Mesothelial cell of epicardium (in vitro differentiated cells): ENCODE measurements at regions not wholly inside any gene's neighbourhood (a gene's known extent, or its start where the extent isn't known, plus 50 kb on each side); places are given as distances from the start of the nearest gene placed in this dataset.
A peak's percentile ranks its signal among the peaks of the same experiment; 100 is the strongest.

ENCODE experiments used
- DNase-seq, 2 experiments: peaks; one replicate each; pipeline ENCODE4 v3.0.0; 2021; ENCODE audit warnings: low spot score in 2 of 2; ENCODE audit not compliant: unreplicated experiment in 2 of 2
- H3K27ac Mint-ChIP-seq: 2 replicates; pipeline ENCODE4 v1.8.0; 2021; ENCODE audit warnings: mixed read lengths
- H3K27me3 Mint-ChIP-seq: 2 replicates; pipeline ENCODE4 v1.8.0; 2021; ENCODE audit warnings: low read depth, mixed read lengths
- H3K36me3 Mint-ChIP-seq: 2 replicates; pipeline ENCODE4 v1.8.0; 2021; ENCODE audit warnings: mixed read lengths
- H3K4me1 Mint-ChIP-seq: 2 replicates; pipeline ENCODE4 v1.8.0; 2021; ENCODE audit warnings: mixed read lengths
- H3K4me3 Mint-ChIP-seq: 2 replicates; pipeline ENCODE4 v1.8.0; 2021; ENCODE audit warnings: mild to moderate bottlenecking, moderate library complexity, mixed read lengths
- H3K9me3 Mint-ChIP-seq: 2 replicates; pipeline ENCODE4 v1.8.0; 2021; ENCODE audit warnings: mixed read lengths
- TF ChIP-seq, protein P1 (sequence below): fragments of 200-600 bp; sonication (generic); IDR thresholded peaks from one replicate; pipeline ENCODE4 v1.5.0; 2021; ENCODE audit warnings: antibody characterized with exemption; ENCODE audit not compliant: unreplicated experiment

DNA sequence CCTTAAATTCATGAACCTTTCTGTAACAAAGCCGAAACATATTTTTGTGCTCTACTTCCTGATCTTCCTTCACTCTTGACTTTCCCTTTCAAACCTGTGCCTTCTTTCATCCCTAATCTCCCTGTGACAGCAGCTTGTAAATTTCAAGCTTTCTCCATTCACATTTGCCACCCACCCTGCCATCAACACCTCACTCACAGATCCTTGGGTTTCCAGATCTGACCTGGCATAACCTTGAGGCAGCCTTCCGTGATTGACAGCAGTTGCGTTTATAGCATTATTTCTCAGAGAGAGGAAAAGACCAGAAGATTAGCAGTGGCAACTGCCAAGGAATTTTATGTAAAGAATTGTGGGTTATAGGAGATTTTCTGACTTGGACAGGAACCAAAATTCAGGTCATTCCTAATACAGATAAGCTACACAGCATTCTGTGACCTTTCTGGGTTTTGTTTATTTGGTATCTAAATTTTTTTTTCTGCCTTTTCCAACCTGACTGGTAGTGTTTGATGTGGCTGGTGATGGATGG is 260.0 kb downstream of the NR2F1-AS1 start:
- peaks cover 10% of the 10 kb centered on the region for H3K9me3 Mint-ChIP-seq
- TF ChIP-seq, protein P1, sequence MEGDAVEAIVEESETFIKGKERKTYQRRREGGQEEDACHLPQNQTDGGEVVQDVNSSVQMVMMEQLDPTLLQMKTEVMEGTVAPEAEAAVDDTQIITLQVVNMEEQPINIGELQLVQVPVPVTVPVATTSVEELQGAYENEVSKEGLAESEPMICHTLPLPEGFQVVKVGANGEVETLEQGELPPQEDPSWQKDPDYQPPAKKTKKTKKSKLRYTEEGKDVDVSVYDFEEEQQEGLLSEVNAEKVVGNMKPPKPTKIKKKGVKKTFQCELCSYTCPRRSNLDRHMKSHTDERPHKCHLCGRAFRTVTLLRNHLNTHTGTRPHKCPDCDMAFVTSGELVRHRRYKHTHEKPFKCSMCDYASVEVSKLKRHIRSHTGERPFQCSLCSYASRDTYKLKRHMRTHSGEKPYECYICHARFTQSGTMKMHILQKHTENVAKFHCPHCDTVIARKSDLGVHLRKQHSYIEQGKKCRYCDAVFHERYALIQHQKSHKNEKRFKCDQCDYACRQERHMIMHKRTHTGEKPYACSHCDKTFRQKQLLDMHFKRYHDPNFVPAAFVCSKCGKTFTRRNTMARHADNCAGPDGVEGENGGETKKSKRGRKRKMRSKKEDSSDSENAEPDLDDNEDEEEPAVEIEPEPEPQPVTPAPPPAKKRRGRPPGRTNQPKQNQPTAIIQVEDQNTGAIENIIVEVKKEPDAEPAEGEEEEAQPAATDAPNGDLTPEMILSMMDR, result no peak
- H3K36me3 Mint-ChIP-seq, result no peaks in the 10 kb centered on the region
- H3K4me1 Mint-ChIP-seq, result peaks cover 27% of the 10 kb centered on the region
- no peak for DNase-seq
- no peaks in the 10 kb centered on the region for H3K27me3 Mint-ChIP-seq
- H3K4me3 Mint-ChIP-seq, result no peak overlapping the region
- no peak overlapping the region for H3K27ac Mint-ChIP-seq

DNA sequence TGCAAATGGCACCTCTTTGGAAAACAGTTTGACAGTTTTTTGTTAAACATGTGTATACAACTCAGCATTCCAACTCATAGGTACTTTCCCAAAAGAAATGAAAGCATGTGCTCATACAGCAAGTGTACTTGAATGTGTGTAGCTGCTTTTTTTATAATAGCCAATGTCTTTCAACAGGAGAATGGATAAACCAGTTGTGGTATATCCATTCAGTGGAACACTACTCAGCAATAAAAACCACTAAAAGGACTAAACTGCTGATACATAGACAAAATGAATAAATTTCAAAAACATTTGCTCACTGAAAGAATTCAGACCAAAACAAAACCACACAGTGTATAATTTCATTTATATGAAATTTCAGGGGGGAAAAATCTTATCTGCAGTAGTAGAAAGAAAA is 267.3 kb downstream of the NR2F1-AS1 start:
- TF ChIP-seq, protein P1, result no peak
- DNase-seq, result no peak
- H3K36me3 Mint-ChIP-seq, result peaks cover 8% of the 10 kb centered on the region
- H3K4me1 Mint-ChIP-seq, result peaks cover 1% of the 10 kb centered on the region
- H3K4me3 Mint-ChIP-seq, result no peak overlapping the region
- H3K27me3 Mint-ChIP-seq, result no peaks in the 10 kb centered on the region
- H3K9me3 Mint-ChIP-seq, result peaks cover 28% of the 10 kb centered on the region
- H3K27ac Mint-ChIP-seq, result no peak overlapping the region

DNA sequence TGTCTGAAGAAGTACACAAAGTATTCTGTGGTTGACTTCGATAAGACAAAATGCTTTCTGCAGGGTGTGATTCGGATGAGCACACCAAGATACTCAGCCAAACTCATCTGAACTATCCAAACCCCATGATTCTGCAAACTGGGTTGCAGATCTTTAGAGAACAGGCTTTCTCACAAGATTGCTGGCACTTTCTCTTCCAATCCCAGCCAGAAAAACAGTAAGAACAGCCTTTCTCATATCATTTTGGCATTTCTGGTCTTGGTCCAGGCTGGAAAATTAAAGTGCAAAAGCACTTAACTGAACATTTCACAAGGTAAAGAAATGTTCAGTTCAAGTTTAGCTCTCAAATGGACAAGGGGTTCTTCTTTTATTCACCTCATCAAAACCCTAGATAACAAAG is 269.1 kb downstream of the NR2F1-AS1 start:
- TF ChIP-seq, protein P1, result no peak
- Mint-ChIP-seq H3K36me3 (peaks cover 8% of the 10 kb centered on the region), H3K27ac (no peak overlapping the region), H3K9me3 (peaks cover 24% of the 10 kb centered on the region), H3K4me1 (peaks cover 16% of the 10 kb centered on the region), H3K4me3 (no peak overlapping the region), H3K27me3 (no peaks in the 10 kb centered on the region)
- no peak for DNase-seq

DNA sequence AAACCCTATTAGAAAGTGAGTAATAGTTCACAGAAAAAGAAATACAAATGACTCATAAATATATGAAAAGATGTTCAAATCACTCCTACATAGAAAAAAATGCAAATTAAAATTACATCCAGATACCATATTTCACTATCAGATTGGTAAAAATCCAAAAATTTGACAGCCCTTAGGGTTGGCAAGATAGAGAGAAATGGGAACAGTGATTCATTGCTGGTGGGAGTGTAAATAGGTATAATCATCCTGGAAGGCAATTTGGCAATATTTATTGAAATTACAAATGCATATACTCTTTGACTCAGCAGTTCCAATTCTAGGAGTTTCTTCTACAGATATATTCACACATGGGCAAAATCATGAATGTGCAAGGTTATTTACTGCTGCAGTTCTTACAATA is 273.5 kb downstream of the NR2F1-AS1 start:
- Mint-ChIP-seq H3K27ac (no peak overlapping the region), H3K4me3 (no peak overlapping the region), H3K9me3 (peaks cover 2% of the 10 kb centered on the region), H3K4me1 (peaks cover 53% of the 10 kb centered on the region), H3K36me3 (no peaks in the 10 kb centered on the region), H3K27me3 (no peaks in the 10 kb centered on the region)
- no peak for DNase-seq
- TF ChIP-seq, protein P1, result no peak

DNA sequence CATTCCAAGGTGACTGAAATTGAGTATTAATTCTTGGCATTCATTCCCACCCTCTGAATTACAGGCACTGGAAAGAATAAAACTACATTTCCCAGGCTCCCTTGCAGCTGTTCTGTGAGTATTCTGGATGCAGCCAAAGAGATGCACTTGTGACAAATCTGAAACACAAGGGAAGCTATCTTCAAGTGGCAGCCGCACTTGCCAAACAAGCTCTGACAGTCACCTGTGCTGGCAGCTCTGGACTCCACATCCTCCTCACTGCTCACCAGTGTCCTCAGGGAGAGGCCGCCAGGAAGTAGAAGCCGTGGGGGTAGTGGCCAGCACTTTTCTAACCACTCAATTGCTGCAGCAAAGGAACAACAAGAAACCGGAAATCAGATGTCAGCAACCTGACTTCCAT is 275.0 kb downstream of the NR2F1-AS1 start:
- H3K36me3 Mint-ChIP-seq, result no peaks in the 10 kb centered on the region
- H3K27ac Mint-ChIP-seq, result no peak overlapping the region
- H3K4me3 Mint-ChIP-seq, result peak overlapping the region; percentile 10
- H3K27me3 Mint-ChIP-seq, result no peaks in the 10 kb centered on the region
- no peak for DNase-seq
- H3K4me1 Mint-ChIP-seq, result peaks cover 63% of the 10 kb centered on the region
- TF ChIP-seq, protein P1, result no peak
- no peaks in the 10 kb centered on the region for H3K9me3 Mint-ChIP-seq
